ENCODE measurements at regions not wholly inside any gene's neighbourhood (a gene's known extent, or its start where the extent isn't known, plus 50 kb on each side); places are given as distances from the start of the nearest gene placed in this dataset.

DNA sequence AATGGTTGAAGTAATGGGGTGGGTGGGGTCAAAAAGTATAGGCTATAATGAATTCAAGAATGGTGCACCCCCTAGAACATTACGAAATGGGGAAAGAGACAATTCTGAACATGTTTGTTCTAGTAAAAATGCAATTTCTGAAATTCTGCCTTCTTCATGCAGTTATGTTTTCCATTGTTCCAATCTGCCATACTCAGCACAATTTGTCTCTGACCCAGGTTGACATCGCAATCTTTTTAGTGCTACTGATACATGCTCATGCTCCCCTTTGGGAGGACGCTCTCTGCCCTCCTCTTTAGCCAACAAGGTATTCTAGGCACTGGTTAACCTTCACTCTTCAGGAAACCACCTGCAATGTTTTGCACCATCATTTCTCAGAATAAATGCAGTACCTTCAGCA, 1303.9 kb upstream of the PIK3C3 start:
- TF ChIP-seq CTCF (conservative IDR thresholded peaks at IDR 0.05; ENCODE audit: low read length) = no peak
- no peak for TF ChIP-seq EZH2phosphoT487 (IDR thresholded peaks at IDR 0.05; ENCODE audit: borderline replicate concordance, low read depth, low read length)
